Fibroblast of lung (primary cell): ENCODE measurements at regions not wholly inside any gene's neighbourhood (a gene's known extent, or its start where the extent isn't known, plus 50 kb on each side); places are given as distances from the start of the nearest gene placed in this dataset.
A peak's percentile ranks its signal among the peaks of the same experiment; 100 is the strongest.

Experiments
- DNase-seq, 2 donors: peaks; one replicate each; pipeline versions ENCODE4 v3.0.0 to v3.0.0-alpha.2; 2010; ENCODE audit warnings: low read depth in 2 of 2
- H2AFZ ChIP-seq: 2 replicates; pipeline ENCODE4 v1.5.1; 2012; ENCODE audit warnings: low read length, control low read depth, inconsistent platforms
- H3K27ac ChIP-seq: 2 replicates; pipeline ENCODE4 v1.5.1; 2011; ENCODE audit warnings: low read length, control low read depth; ENCODE audit not compliant: insufficient read depth
- H3K27me3 ChIP-seq: 2 replicates; pipeline ENCODE4 v1.5.1; 2011; ENCODE audit warnings: mild to moderate bottlenecking, low read length; ENCODE audit not compliant: control insufficient read depth, insufficient read depth
- H3K36me3 ChIP-seq: 2 replicates; pipeline ENCODE4 v1.5.1; 2011; ENCODE audit warnings: low read length; ENCODE audit not compliant: control insufficient read depth, insufficient read depth
- H3K4me1 ChIP-seq: 2 replicates; pipeline ENCODE4 v1.5.1; 2011; ENCODE audit warnings: low read length; ENCODE audit not compliant: control insufficient read depth, insufficient read depth; ENCODE audit errors: extremely low read depth
- H3K4me2 ChIP-seq: 2 replicates; pipeline ENCODE4 v1.5.1; 2011; ENCODE audit warnings: low read length, control low read depth; ENCODE audit not compliant: insufficient read depth; ENCODE audit errors: extremely low read depth
- H3K4me3 ChIP-seq, 4 experiments: fragments of 200-600 bp in 1 of 4; sonication (generic) in 1 of 4; replicated peaks in 1 of 4; 2 replicates each; pipeline ENCODE4 v1.5.1; 2011 to 2016; ENCODE audit warnings: low read length in 4 of 4, low read depth in 3 of 4, mild to moderate bottlenecking in 3 of 4, control low read depth in 2 of 4, inconsistent platforms in 1 of 4, mixed read lengths in 1 of 4; ENCODE audit not compliant: insufficient read depth in 1 of 4; ENCODE audit errors: control extremely low read depth in 1 of 4
- H3K79me2 ChIP-seq: 2 replicates; pipeline ENCODE4 v1.5.1; 2012; ENCODE audit warnings: mild to moderate bottlenecking, low read length, inconsistent platforms; ENCODE audit not compliant: control insufficient read depth, insufficient read depth
- H3K9ac ChIP-seq: 2 replicates; pipeline ENCODE4 v1.5.1; 2011; ENCODE audit warnings: mild to moderate bottlenecking, low read length, control low read depth; ENCODE audit not compliant: insufficient read depth
- H3K9me3 ChIP-seq: 2 replicates; pipeline ENCODE4 v1.5.1; 2012; ENCODE audit warnings: low read depth, low read length; ENCODE audit not compliant: control insufficient read depth, insufficient read depth
- H4K20me1 ChIP-seq: 2 replicates; pipeline ENCODE4 v1.5.1; 2011; ENCODE audit warnings: low read length; ENCODE audit not compliant: control insufficient read depth, insufficient read depth; ENCODE audit errors: extremely low read depth
- CTCF ChIP-seq, 2 donors: IDR thresholded peaks in 1 of 2; conservative IDR thresholded peaks in 1 of 2; 1 replicate in 1 of 2; 2 replicates in 1 of 2; pipeline ENCODE4 v1.5.1; 2011 to 2012; ENCODE audit warnings: low read length in 2 of 2, control low read depth in 1 of 2, inconsistent platforms in 1 of 2, low read depth in 1 of 2, mild to moderate bottlenecking in 1 of 2
- EZH2 ChIP-seq: IDR thresholded peaks from 2 replicates; pipeline ENCODE4 v1.5.1; 2012; ENCODE audit warnings: low read length, control low read depth, mild to moderate bottlenecking; ENCODE audit errors: missing control alignments

DNA sequence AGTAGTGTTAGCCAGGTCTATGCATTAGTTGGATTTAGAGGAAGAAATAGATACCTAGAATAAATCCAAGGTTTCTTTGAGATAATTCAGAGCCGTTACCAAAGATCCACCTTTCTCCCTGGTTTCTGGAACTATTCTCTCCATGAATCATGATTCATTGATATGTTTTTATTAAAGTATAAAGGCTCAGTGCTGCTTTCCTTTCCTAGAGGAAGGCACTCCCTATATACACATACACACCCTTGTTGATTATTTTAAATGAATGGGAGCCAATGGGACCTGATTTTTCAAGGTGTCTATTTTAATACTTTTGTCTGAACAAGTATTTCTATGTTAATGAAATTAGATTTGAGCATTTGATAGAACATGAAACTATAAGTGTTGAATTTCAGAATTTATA lies 146.8 kb upstream of the SPRY1 start:
- Histone ChIP-seq H3K79me2 (no peaks in the 10 kb centered on the region), H3K4me3 (no peak overlapping the region), H3K9me3 (no peaks in the 10 kb centered on the region), H3K27ac (no peak overlapping the region), H3K4me2 (no peak overlapping the region), H3K27me3 (no peaks in the 10 kb centered on the region), H3K4me1 (no peaks in the 10 kb centered on the region), H4K20me1 (no peaks in the 10 kb centered on the region), H2AFZ (no peak overlapping the region), H3K36me3 (no peaks in the 10 kb centered on the region), H3K9ac (no peak overlapping the region)
- DNase-seq = no peak
- TF ChIP-seq CTCF (conservative IDR thresholded peaks at IDR 0.05 in 1 of 2, IDR thresholded peaks at IDR 0.05 in 1 of 2; ENCODE audit: low read depth in 1 of 2, low read length in 2 of 2) (no peak), EZH2 (no peak)

DNA sequence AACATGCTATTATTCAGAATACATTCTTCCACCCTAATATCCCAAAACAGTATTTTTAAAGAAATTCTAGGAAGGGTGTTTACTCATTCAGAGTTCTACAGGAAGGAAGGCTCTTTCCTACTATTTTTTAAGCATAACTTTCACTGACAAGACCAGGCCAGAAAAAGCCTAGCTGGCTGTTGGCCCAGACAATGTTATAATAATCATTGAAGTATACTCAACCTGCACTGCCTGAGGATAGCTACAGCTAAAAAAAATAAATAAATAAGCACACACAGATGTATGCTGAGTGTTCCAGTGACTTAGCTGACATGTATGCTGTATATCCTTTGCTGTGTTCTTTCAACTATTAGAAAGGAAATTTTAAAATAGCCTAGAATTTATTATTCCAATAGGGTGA lies 145.8 kb upstream of the SPRY1 start:
- no peaks in the 10 kb centered on the region for H3K4me1 ChIP-seq
- no peaks in the 10 kb centered on the region for H3K27me3 ChIP-seq
- TF ChIP-seq CTCF (conservative IDR thresholded peaks at IDR 0.05 in 1 of 2, IDR thresholded peaks at IDR 0.05 in 1 of 2; ENCODE audit: low read depth in 1 of 2, low read length in 2 of 2) (no peak), EZH2 (no peak)
- H3K4me3 ChIP-seq = no peak overlapping the region
- no peak overlapping the region for H2AFZ ChIP-seq
- H3K36me3 ChIP-seq = no peaks in the 10 kb centered on the region
- H3K79me2 ChIP-seq = no peaks in the 10 kb centered on the region
- no peaks in the 10 kb centered on the region for H4K20me1 ChIP-seq
- no peak overlapping the region for H3K9ac ChIP-seq
- peak; percentile 71 to 81 for DNase-seq
- H3K27ac ChIP-seq = no peak overlapping the region
- no peak overlapping the region for H3K4me2 ChIP-seq
- H3K9me3 ChIP-seq = no peaks in the 10 kb centered on the region

DNA sequence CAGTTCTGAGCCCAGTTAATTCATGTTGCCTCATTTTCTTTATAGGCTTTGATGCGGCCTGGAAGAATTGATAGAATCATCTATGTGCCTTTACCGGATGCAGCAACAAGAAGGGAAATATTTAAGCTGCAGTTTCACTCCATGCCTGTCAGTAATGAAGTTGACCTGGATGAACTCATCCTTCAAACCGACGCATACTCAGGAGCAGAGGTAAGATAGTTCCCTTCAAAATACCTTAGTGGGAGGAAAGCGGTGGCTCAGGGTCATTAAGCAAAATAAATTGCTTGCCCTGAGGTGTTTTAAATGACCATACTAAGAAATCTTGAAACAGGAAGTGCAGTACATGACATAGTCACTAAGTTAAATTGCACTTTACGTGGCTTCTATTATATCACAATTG lies 140.6 kb upstream of the SPRY1 start:
- TF ChIP-seq CTCF (conservative IDR thresholded peaks at IDR 0.05 in 1 of 2, IDR thresholded peaks at IDR 0.05 in 1 of 2; ENCODE audit: low read depth in 1 of 2, low read length in 2 of 2) = no peak
- no peak for TF ChIP-seq EZH2
- H3K27ac ChIP-seq = no peak overlapping the region
- no peaks in the 10 kb centered on the region for H4K20me1 ChIP-seq
- DNase-seq = no peak
- H3K9ac ChIP-seq = no peak overlapping the region
- H3K79me2 ChIP-seq = no peaks in the 10 kb centered on the region
- no peaks in the 10 kb centered on the region for H3K4me1 ChIP-seq
- H2AFZ ChIP-seq = no peak overlapping the region
- H3K4me2 ChIP-seq = no peak overlapping the region
- H3K27me3 ChIP-seq = no peaks in the 10 kb centered on the region
- H3K36me3 ChIP-seq = no peaks in the 10 kb centered on the region
- no peaks in the 10 kb centered on the region for H3K9me3 ChIP-seq
- H3K4me3 ChIP-seq = no peak overlapping the region
